HEK293T (cell line): ENCODE measurements at regions not wholly inside any gene's neighbourhood (a gene's known extent, or its start where the extent isn't known, plus 50 kb on each side); places are given as distances from the start of the nearest gene placed in this dataset.

Experiments used
- CTCF ChIA-PET: fragments of 350-600 bp; formaldehyde crosslinking; extraction: SDS; loops from one replicate; lab custom pipeline; 2021; ENCODE audit warnings: antibody characterized with exemption, inconsistent platforms; lab: Yijun Ruan, JAX
- POLR2A ChIA-PET: fragments of 350-600 bp; formaldehyde crosslinking; extraction: SDS; loops from one replicate; lab custom pipeline; 2020; ENCODE audit warnings: antibody characterized with exemption, inconsistent platforms; lab: Yijun Ruan, JAX
- DNase-seq: peaks from one replicate; pipeline ENCODE4 v3.0.0; 2012; ENCODE audit warnings: mixed read lengths; ENCODE audit errors: extremely low spot score
- ARNT ChIP-seq: fragments of 450-650 bp; IDR thresholded peaks from 2 replicates; pipeline ENCODE4 v1.6.1; 2017; ENCODE audit warnings: mild to moderate bottlenecking
- BHLHE40 ChIP-seq: fragments of 450-650 bp; IDR thresholded peaks from 2 replicates; pipeline ENCODE4 v1.6.1; 2016; ENCODE audit warnings: mild to moderate bottlenecking, moderate library complexity, borderline replicate concordance
- CTBP1 ChIP-seq: fragments of 450-650 bp; IDR thresholded peaks from 2 replicates; pipeline ENCODE4 v1.6.1; 2016; ENCODE audit warnings: borderline replicate concordance
- ELF4 ChIP-seq: fragments of 450-650 bp; IDR thresholded peaks from 2 replicates; pipeline ENCODE4 v1.6.1; 2017; ENCODE audit warnings: antibody characterized with exemption
- FOXA1 ChIP-seq: fragments of 450-650 bp; IDR thresholded peaks from 2 replicates; pipeline ENCODE4 v1.6.1; 2016; ENCODE audit warnings: mild to moderate bottlenecking
- FOXK2 ChIP-seq: fragments of 450-650 bp; IDR thresholded peaks from 2 replicates; pipeline ENCODE4 v1.6.1; 2016; ENCODE audit warnings: mild to moderate bottlenecking
- FOXM1 ChIP-seq: fragments of 450-650 bp; IDR thresholded peaks from 2 replicates; pipeline ENCODE4 v1.6.1; 2017; ENCODE audit warnings: mild to moderate bottlenecking, borderline replicate concordance
- HDGF ChIP-seq: fragments of 450-650 bp; IDR thresholded peaks from 2 replicates; pipeline ENCODE4 v1.6.1; 2017; ENCODE audit warnings: antibody characterized with exemption, borderline replicate concordance
- L3MBTL2 ChIP-seq: fragments of 450-650 bp; conservative IDR thresholded peaks from 2 replicates; pipeline ENCODE4 v1.6.1; 2016; ENCODE audit warnings: mild to moderate bottlenecking
- LEF1 ChIP-seq: fragments of 450-650 bp; IDR thresholded peaks from 2 replicates; pipeline ENCODE4 v1.6.1; 2017; ENCODE audit warnings: mild to moderate bottlenecking, borderline replicate concordance
- NFRKB ChIP-seq: fragments of 450-650 bp; IDR thresholded peaks from 2 replicates; pipeline ENCODE4 v1.6.1; 2016; ENCODE audit warnings: mild to moderate bottlenecking, moderate library complexity
- SP1 ChIP-seq: fragments of 450-650 bp; IDR thresholded peaks from 2 replicates; pipeline ENCODE4 v1.6.1; 2017
- SUZ12 ChIP-seq: fragments of 450-650 bp; IDR thresholded peaks from 2 replicates; pipeline ENCODE4 v1.6.1; 2016; ENCODE audit warnings: mild to moderate bottlenecking
- TARDBP ChIP-seq: fragments of 450-650 bp; IDR thresholded peaks from 2 replicates; pipeline ENCODE4 v1.6.1; 2016
- ZNF384 ChIP-seq: fragments of 450-650 bp; IDR thresholded peaks from 2 replicates; pipeline ENCODE4 v1.6.1; 2016
- TF ChIP-seq, protein P1 (sequence below): fragments of 450-650 bp; IDR thresholded peaks from 2 replicates; pipeline ENCODE4 v1.6.1; 2016

DNA sequence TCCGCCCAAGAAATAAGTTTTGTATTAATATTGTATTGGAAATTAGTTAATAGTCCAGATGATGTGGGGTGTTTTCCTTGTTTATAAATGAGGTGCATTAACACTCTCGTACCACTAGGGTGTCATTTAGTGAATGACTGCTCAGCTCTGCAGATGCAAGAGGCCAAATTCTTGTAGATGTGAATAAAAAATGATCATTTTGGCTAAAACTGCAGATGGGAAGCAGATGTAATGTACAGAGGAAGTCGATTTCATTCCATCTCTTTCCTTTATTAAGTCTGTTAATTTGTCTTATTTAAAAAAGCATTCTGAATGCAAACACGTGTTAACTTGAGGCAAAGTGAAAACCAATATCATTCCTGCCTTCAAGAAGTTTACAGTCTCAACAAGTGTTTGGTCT is 108.1 kb downstream of the DHX15 start:
- no peak for DNase-seq
- POLR2A ChIA-PET = no interaction called here
- CTCF ChIA-PET = interaction anchor here (0.8 kb wide), 1 partner anchor 43 kb away, joined by 3 read pairs; no protein-coding TSS in a partner anchor

DNA sequence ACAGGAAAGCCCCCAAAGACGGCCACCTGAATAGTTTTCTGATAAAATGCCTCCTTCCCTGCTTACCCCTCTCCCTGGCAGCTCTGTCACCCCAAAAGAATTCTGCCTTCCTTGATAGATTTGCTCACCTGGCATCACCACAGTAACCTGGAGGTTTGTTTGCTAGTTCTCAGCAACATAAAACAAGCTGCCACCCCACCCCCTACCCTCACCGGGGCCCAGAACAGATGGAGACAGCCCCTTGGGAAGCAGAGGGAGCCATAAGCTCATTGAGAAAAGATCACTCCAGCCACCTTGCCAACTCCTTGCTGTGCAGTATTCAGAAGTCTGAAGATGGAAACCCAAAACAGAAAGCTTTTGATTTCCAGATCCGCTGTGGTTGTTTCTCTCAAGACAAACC is 108.6 kb downstream of the DHX15 start:
- no peak for DNase-seq
- POLR2A ChIA-PET = no interaction called here
- CTCF ChIA-PET = interaction anchor here (0.8 kb wide), 1 partner anchor 42 kb away, joined by 3 read pairs; no protein-coding TSS in a partner anchor
- no peak for TF ChIP-seq ZNF384
- TF ChIP-seq ARNT = no peak
- TF ChIP-seq FOXM1 = no peak
- no peak for TF ChIP-seq LEF1
- no peak for TF ChIP-seq TARDBP
- TF ChIP-seq SP1 = no peak
- no peak for TF ChIP-seq L3MBTL2
- TF ChIP-seq, protein P1, sequence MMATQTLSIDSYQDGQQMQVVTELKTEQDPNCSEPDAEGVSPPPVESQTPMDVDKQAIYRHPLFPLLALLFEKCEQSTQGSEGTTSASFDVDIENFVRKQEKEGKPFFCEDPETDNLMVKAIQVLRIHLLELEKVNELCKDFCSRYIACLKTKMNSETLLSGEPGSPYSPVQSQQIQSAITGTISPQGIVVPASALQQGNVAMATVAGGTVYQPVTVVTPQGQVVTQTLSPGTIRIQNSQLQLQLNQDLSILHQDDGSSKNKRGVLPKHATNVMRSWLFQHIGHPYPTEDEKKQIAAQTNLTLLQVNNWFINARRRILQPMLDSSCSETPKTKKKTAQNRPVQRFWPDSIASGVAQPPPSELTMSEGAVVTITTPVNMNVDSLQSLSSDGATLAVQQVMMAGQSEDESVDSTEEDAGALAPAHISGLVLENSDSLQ = no peak
- no peak for TF ChIP-seq NFRKB
- TF ChIP-seq SUZ12 = no peak
- TF ChIP-seq HDGF = no peak
- TF ChIP-seq BHLHE40 = no peak
- TF ChIP-seq CTBP1 = no peak
- TF ChIP-seq FOXK2 = no peak

More for the DNA sequence above, 108.1 kb downstream of the DHX15 start:
- TF ChIP-seq HDGF (no peak), FOXK2 (no peak), TARDBP (no peak), FOXM1 (no peak), L3MBTL2 (no peak), CTBP1 (no peak), SUZ12 (no peak), ZNF384 (no peak), ARNT (no peak), FOXA1 (no peak), LEF1 (no peak), BHLHE40 (no peak), ELF4 (no peak), NFRKB (no peak), SP1 (no peak)
- TF ChIP-seq, protein P1 = no peak

DNA sequence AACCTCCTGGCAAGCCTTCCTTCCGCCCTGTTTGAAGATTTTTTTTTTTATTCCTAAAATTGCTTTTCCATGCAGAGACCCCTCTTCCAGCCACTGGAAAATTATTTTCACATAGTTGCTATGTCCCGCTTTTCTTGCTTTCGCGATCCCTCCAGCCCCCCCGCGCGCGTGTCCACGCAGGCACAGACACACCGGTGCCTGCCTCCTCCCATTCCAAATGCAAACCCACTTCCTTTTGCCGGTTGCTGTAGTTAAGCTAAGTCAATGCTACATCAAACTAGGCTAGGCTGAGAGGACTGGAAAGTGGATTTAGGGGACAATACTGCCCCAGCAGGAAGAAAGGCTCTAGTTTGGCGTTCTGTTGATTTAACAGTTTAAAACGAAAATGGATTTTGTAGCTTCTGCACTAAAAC is 111.0 kb downstream of the DHX15 start:
- ChIA-PET POLR2A (interaction anchor here (0.7 to 0.9 kb wide), 2 partner anchors 12 to 111 kb away, joined by 4 read pairs; partner anchors contain the start of gene DHX15), CTCF (interaction anchor here (0.6 to 1.0 kb wide), 4 partner anchors 13 to 967 kb away, joined by 3 to 6 read pairs (median 4); no protein-coding TSS in a partner anchor)
- peak; percentile 12 for DNase-seq

DNA sequence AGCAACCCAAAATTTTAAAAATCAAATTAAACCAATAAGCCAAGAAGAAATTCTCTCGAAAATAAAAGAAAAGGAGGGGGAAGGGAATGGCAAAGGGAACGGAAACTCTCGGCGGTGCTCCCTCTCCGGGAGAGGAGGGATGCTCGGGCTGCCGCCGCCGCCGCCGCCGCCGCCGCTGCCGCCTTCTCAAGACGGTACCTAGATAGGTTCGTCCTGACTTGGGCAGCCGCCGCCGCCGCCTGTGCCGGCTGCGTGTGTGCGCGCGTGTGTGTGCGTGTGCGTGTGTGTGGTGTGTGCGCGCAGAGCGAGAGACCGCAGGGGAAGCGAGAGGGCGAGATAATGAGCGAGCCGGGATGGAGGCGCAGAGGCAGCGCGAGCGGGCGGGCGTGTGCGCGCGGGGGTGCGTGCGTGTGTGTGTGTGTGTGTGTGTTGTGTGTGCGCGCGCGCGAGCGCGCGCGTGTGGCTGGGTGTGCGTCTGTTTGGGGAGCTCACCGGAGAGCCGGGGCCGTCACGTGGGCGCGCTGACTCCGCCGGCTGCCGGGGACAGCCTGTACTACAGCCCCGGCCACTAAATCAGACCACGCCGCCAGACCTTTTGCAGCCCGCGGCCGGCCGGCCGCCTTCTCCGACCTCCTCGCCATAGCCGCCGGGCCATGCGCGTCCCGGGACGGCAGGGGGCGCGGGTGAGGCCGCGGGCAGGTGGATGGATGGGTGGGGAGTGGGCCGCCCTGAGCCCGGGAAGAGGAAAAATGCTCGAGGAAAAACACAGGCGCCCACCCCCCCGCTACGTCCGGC is 111.6 kb downstream of the DHX15 start:
- ChIA-PET POLR2A (interaction anchor here (0.6 to 0.9 kb wide), 3 partner anchors 12 to 112 kb away, joined by 3 to 4 read pairs (median 4); partner anchors contain the start of gene DHX15), CTCF (interaction anchor here (0.7 to 1.0 kb wide), 2 partner anchors 14 to 217 kb away, joined by 3 to 4 read pairs; no protein-coding TSS in a partner anchor)
- TF ChIP-seq SUZ12 (no peak), FOXK2 (no peak), TARDBP (no peak), HDGF (no peak), CTBP1 (no peak; the same call in 1 of the 2 replicates), SP1 (no peak), ELF4 (no peak), LEF1 (no peak), FOXM1 (no peak), L3MBTL2 (no peak; the same call in 1 of the 2 replicates), BHLHE40 (no peak), ZNF384 (no peak), ARNT (no peak), FOXA1 (no peak), NFRKB (no peak)
- TF ChIP-seq, protein P1 = no peak
- peak; percentile 70 for DNase-seq

More for the DNA sequence above, 111.0 kb downstream of the DHX15 start:
- TF ChIP-seq NFRKB (no peak), SUZ12 (no peak), L3MBTL2 (no peak), FOXK2 (no peak), CTBP1 (no peak), TARDBP (no peak), FOXA1 (no peak), ZNF384 (no peak), BHLHE40 (no peak), LEF1 (no peak), HDGF (no peak), FOXM1 (no peak), ELF4 (no peak), ARNT (no peak), SP1 (no peak)
- TF ChIP-seq, protein P1 = no peak
